A673 (cell line): ENCODE measurements at regions not wholly inside any gene's neighbourhood (a gene's known extent, or its start where the extent isn't known, plus 50 kb on each side); places are given as distances from the start of the nearest gene placed in this dataset.

Experiments used
- EZH2 ChIP-seq: fragments of 200-600 bp; sonication (generic); IDR thresholded peaks from 2 replicates; pipeline ENCODE4 v1.6.1; 2017; ENCODE audit warnings: borderline replicate concordance, low read depth, mild to moderate bottlenecking, mixed read lengths, antibody characterized with exemption, low read length; ENCODE audit not compliant: poor library complexity, severe bottlenecking
- TF ChIP-seq, protein P1 (sequence below): fragments of 300-800, 200-600 bp; sonication (generic); conservative IDR thresholded peaks from 2 replicates; pipeline ENCODE4 v1.5.1; 2017; ENCODE audit warnings: low read depth, mild to moderate bottlenecking, antibody characterized with exemption, low read length, moderate library complexity, mixed read lengths

DNA sequence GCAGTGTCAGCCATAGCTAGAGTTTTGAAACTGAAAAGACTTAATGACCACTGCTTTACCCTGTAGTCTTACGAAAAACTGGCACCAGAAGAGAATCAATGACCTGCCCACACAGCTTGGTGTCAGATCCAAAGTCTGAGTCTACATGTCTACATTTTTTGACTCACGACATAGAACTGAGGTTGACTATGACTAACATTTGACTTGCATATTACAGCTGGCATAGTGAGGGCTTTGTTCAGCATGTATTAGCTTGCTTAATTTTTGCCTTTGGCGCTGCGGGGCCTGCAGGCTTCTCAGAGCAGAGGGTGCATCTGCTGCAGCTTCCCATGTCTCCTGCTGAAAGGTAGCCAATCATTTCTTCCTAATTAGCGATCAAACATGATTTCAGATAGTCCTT, 167.0 kb downstream of the EBLN2 start:
- TF ChIP-seq, protein P1, sequence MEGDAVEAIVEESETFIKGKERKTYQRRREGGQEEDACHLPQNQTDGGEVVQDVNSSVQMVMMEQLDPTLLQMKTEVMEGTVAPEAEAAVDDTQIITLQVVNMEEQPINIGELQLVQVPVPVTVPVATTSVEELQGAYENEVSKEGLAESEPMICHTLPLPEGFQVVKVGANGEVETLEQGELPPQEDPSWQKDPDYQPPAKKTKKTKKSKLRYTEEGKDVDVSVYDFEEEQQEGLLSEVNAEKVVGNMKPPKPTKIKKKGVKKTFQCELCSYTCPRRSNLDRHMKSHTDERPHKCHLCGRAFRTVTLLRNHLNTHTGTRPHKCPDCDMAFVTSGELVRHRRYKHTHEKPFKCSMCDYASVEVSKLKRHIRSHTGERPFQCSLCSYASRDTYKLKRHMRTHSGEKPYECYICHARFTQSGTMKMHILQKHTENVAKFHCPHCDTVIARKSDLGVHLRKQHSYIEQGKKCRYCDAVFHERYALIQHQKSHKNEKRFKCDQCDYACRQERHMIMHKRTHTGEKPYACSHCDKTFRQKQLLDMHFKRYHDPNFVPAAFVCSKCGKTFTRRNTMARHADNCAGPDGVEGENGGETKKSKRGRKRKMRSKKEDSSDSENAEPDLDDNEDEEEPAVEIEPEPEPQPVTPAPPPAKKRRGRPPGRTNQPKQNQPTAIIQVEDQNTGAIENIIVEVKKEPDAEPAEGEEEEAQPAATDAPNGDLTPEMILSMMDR: no peak
- TF ChIP-seq EZH2: no peak
